GM21576 (cell line): ENCODE measurements at regions not wholly inside any gene's neighbourhood (a gene's known extent, or its start where the extent isn't known, plus 50 kb on each side); places are given as distances from the start of the nearest gene placed in this dataset.
"Not testable (repeated sequence)": the region's sequence is repeated elsewhere in the genome, so short reads cannot be mapped to it uniquely, and the experiment has no call there.

Experiments used
- ATAC-seq: cut with Tn5 transposase; IDR thresholded peaks from one replicate; pipeline ENCODE4 v1.9.1; 2021; ENCODE audit warnings: mild to moderate bottlenecking, moderate library complexity; ENCODE audit not compliant: unreplicated experiment

DNA sequence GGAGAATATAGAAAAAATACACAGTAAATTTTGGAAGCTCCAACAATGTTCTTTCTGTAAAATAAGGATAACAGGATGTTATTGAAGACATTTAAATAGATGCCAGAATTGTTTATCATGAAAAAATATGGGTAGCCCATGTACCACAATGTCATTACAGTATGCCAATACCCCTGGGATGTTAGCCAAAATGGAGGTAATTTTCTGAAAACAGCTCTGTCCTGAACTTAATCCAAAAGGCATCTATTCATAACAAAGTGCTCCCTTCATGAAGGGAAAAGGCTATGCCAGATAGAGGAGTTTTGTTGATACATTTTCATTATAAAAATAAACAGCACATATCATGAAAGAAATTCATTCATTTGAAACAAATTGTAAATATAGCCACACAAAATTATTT, 1902.6 kb upstream of the AGA start:
- no peak for ATAC-seq

DNA sequence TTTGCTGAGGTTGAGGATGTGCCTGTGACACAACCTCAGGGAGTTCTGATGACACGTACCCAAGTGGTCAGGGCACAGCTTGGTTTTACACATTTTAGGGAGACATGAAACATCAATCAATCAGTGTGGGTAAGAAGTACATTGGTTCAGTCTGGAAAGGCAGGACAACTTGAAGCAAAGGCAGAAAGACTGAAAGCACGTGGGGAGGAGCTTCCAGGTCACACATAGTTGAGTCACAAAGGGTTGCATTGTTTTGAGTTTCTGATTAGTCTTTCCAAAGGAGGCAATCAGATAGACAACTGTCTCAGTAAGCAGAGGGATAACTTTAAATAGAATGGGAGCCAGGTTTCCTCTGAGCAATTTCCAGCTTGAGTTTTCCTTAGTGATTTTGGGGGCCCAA, 1910.0 kb upstream of the AGA start:
- ATAC-seq, result no peak

DNA sequence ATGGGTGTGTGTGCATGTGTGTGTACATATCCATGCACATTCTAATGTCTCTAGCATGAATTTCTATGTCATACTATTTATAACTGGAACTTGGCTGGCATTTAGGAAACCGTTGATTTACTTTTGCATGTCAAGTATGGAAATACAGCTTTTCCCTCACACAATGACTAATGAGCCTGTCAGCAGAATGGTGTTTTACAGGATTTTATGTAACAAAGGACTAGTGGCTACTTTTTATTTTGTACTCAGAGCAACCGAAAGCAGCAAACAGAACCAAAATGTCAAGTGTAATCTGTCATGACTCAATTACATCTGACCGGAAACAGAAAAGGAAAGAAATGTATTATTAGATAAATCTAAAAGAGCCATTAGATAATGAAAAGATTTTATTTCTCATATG, 1911.5 kb upstream of the AGA start:
- ATAC-seq, result no peak

DNA sequence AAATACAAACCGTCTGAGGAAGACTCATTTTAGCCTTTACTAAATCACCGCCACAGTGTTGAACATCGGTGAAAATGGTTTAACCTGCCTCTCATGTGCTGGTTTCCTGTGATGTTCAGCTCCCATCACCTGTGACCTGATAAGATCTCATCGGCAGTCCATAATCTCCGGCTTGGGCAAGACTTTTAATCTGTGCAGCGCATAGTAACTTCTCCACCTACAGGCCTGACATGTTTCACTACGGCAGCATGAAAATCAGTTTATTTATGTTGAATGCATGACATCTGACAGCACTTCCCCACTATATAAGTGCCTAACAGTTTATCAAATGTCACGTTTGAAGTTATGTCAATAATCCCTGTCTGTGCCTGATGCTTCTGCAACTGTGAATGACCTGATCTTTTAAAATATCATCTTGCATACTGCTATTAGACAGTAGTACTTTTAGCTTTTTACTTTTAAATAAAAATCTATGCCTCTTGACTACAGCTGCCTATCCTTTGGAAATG, 1919.8 kb upstream of the AGA start:
- ATAC-seq, result no peak

DNA sequence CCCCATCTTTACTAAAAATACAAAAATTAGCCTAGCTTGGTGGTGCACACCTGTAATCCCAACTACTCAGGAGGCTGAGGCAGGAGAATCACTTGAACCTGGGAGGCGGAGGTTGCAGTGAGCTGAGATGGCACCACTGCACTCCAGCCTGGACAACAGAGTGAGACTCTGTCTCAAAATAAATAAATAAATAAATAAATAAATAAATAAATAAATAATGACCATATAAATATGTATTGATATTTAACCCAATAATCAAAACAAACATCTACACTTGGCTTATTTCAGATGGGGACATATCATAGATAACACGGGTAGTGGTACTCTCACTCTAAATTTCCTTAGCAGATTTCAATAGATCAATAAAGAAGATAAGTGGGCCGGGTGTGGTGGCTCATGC, 1923.7 kb upstream of the AGA start:
- ATAC-seq, result not testable (repeated sequence)

DNA sequence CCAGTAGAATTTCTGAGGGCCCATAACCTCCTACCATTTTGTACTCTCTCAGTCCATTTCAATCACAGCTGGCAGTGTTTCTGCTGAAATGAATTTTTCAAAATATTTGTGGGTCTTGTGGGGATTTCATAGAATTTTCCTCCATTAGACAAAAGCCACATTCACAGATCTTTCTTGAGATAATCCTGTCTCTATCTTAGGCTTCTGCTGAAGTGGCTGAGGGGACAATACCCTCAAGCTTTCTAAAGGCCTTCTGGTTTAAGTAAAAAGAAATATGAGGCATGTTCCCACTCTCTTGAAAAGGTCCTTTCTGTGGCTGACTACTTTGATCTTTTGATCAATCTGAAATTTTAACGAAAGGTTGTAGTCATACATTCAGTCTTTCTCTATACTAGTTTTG, 1930.0 kb upstream of the AGA start:
- no peak for ATAC-seq

DNA sequence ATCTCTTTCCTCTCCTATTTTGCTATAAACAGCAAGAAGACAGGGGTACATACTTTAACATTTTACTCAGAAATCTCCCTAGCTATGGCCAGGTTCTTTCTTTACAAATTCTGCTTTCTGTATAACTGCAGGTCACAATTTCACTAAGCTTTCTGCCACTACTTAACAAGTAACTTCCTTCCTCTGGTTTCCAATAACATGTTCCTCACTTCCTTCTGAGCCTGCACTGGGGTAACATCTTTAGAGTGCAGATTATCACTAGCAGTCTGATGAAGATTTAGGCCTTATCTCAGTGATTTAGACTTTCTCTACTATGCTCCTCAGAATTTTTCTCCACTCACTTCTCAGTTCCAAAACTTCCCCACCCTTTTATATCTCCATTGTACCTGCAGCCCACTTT, 1930.5 kb upstream of the AGA start:
- ATAC-seq, result no peak

DNA sequence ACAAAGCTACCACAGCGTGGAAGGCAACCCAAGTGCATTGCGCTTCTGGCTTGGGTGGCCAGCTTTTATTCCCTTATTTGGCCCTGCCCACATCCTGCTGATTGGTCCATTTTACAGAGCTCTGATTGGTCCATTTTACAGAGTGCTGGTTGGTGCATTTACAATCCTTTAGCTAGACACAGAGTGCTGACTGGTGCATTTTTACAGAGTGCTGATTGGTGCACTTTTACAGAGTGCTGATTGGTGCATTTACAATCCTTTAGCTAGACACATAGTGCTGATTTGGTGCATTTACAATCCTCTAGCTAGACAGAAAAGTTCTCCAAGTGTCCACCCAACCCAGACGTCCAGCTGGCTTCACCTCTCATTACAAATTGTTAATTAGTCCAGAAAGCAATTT, 1936.6 kb upstream of the AGA start:
- ATAC-seq, result not testable (repeated sequence)

DNA sequence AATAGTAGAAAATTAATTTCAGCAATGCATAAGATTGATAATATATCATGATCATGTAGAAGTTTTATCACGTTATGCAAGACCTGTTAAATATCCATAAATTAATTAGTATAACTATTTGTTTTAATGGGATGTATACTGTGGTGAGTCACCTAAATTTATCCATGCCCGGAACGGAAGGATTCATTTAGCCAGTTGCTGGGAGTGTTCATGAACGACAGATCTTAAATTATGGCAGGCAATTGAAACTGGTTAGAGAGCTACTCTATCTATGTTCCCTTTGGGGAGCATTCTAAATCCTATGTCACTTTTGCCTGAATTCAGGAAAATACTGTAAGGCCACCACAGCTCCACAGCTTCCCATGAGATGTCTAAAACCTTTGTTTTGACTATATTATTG, 1950.5 kb upstream of the AGA start:
- ATAC-seq, result no peak

DNA sequence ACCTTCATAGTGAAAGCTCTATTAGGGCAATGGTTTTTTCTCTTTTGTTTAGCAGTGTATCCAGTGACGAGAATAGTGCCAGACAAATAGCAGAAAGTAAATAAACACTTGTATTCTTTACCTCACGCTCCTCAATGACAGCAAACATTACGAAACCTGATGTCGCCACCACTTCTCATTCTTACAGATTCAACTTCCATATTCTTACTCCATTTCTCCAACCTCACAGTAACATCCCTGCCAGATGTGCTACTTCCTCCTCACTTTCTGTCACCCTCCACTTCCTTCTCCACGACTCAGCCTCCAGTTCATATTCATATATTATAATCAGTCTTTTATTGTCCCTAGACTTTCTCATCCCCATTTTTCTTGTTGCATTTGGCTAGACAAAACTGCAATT, 1956.2 kb upstream of the AGA start:
- no peak for ATAC-seq

DNA sequence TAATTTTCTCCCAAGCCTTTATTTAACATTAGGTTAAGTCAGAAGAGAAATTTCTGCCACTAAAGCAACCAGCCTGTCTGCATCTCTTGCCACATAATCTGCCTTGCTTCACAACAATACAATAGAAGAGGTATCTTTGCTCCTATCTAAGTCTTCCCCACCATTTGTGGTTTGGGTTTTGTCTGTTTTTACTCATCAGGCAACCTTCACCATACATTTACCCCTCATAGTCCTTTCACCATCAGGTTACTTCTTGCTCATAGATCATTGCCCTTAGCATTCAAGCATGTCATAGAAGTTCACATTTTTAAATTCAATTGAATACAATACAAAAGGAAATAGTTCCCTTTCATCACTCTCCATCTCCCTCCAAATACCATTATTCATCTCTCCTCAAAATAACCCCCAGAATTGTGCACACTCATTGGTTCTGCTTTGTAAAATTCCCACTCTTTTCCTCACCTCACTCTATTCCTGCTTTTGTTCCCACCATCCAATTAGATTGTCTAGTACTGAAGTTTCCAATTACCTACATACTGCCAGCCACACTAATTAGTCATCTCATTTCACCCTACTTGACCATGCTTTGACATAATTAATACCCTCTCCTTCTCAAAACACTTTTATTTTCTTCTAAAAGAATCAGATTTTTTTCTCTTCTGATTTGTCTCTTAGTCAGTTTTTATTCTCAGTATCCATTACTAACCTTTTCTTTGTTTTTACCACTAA, 1957.0 kb upstream of the AGA start:
- ATAC-seq, result no peak

DNA sequence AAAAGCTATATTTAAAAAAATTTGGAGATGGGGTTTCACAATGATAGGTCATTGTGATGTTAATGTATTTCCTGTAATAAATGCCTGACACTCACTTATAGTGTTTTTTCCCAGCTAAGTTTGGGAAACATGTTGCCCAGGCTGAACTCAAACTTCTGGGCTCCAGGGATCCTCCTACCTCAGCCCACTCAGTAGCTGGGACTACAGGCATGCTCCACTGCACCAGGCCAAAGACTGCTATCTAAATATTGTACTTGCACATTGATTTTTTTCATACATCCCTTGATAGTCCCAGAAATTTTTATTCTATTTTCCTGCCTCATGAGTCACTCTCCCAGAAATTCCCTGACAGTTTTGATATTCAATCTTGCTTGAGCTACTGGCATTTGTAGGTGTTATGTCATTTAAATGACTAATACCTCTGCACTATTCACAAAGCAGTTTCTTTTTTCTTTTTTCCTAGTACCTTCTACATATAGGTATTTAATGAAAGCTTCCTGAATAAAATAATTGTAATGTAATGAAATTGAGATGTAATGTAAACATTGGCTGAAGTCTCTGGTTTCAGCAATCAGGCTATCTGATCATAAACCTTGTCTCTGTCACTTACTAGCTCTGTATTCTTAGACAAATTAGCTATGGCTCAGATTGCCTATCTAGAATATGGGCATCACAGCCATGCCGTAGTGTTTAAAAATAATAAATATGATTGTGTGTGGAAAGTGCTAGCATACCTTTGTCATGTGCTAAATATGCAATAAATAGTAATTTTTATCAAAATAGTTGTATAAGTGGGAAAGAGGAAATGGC, 1973.0 kb upstream of the AGA start:
- no peak for ATAC-seq

DNA sequence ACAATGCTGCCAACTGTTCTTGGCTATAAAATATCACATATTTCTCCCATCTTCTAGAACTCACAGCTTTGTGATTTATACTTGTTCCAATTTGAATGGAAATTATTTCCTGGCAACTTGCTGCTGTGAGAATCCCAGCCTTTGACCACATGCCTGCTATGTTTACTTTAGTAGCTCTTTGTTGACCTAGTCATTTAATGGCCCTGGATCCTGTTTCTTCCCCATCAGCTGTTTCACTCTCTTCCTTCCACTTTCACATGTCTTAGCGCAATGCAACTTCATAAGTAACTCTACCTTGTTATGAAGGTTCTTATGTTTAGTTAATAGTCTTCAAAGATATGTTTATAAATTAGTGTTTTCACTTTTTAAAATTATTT, 1973.6 kb upstream of the AGA start:
- ATAC-seq, result no peak

DNA sequence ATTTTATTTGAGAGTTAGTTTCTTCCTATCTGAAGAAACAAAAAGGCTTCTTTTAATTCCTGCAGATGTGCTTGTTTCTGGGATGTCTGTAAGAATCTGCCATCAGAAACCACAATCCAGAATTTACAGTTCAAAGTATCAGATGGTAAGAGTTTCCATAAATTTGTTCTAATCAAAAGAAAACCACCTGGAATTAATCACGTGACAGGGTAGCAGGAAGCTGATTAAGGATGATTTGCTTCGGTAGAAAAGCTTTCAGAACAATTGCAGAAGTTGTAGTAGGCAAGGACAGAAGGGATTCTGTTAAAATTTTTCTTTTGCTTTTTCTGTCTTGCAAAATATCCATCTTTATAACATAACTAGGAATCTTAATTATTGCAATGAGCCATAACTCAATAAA, 1975.1 kb upstream of the AGA start:
- ATAC-seq, result no peak

DNA sequence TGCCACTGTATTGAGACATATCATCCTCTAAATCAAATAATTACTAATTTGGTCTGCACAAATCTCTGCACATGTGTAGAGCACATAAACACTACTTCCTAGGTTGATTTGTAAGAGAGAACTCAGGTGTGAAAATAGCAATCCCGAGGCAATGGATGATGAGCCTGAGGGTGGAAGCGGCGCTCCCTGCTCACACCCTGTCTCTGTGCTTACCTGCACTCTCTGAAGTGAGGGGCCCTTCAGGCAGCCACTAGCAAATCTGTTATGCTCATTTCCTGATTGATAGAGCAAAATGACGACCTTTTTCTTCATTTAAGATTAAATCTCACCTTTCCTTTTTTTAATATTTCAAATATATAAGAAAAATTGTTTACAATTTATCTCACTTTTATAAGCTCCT, 1995.7 kb upstream of the AGA start:
- ATAC-seq, result no peak

DNA sequence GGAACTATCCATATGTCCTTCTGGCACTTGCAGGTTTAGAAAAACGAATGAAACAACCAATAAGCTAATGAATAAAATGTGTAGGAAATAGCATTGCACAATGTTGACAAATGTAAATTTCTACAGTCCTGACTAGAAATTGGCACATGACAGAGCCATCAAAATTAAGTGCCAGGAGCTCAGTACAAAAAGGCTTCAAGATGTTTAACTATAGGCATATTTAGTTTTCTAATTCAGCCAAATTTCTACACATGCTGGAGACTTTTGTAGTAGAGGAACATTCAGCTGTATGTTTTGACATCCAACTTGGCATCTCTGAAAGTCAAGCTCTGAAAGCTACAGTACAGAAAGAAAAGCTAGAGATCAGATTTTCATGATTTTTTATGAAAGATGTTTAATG, 1999.4 kb upstream of the AGA start:
- no peak for ATAC-seq

DNA sequence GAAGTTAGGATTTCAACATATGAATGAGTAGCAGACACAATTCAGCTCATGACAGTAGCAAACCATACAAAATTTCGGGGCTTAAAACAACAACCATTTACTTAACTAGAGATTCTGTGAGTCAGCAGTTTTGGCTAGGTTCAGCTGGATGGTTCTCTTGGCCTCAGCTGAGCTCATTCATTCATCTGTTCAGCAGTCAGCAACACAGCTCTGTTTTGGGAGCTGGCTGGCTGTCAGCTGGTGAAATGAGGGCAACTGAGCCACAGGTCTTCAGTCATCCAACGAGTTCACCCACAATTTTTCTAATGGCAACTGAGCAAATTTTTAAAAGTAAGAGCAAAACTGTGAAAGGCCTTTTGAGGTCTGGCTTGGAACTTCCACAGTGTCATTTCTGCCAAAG, 2005.1 kb upstream of the AGA start:
- no peak for ATAC-seq

DNA sequence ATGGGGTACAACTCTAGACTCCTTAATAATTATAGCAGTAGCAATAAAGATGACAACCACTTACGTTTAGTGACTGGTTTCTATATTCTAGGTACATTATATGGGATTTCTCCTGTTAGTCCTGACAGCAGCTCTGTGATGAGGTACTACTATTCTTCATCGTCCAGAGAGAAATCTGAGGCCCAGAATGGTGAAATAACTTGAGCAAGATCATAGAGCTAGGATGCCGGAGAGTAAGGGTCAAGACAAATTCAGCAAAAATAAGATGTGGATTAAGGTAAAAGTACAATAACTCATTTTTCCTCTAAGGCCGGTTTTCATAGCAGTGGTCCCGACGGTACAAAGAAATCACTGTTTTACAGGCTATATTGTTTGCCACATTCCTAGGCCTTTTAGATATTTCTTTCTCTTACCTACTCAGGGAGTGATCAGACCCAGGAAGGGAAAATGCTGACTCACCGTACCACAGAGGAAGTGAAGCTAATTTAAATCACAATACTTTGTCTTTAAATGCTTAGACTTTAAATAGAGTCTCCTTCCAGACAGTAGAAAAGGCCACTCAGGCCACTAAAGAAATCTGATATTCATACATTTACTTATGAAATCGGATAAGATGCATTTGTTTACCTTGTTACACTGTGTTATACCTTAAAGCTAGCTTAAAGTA, 2023.0 kb upstream of the AGA start:
- ATAC-seq, result no peak

DNA sequence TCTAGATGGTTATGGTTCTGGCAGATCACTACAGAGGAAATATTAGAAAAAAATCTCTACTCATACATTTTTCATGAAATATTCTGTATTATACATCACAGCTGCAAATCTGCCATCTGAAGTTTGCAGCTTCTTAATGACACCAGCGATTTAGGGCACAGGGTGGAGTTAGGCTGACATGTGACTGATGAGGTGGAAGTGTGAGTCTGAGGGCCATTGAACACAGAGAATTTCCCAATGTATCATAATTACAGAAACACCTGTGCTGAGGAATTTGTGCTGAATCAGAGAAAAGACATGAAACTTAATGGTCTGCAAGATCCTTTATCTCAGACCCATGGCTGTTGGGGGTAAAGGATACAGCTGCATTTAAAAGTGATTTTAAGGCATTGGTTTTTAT, 2025.6 kb upstream of the AGA start:
- ATAC-seq, result no peak

DNA sequence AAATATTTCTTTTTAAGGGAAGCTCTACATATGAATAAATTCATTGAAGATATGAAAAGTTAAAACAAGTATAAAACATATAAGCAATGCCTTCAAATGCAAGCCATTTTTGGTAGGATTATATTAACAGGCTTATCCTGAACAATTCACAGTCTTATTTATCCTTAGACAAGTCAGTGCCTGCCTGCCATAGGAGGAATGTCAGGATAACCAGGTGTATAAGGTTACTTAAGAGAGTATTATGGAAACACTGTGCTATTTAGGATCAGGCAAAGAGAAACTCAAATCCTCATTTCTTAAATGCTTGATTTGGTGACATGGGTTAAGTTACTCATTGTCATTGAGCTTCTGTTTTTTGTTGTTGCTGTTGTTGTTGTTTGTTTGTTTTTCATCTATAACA, 2029.9 kb upstream of the AGA start:
- no peak for ATAC-seq

DNA sequence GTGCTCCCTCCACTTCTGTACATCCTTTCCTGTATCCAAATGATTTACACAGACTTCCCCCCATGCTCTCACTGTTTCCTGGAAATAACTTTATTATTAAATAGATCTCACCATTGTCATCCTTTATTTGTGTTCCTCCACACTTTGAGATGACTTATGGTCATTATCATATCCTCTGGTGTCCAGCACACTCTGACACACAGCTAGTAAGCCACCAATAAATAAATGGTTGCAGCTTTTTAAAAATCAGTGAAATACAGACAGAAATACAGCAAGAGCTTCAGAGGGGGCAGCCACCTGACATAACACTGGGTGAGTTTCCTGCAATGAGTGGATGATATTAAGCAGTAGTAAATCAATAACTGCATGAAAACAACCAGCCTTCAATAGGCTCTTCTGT, 2036.4 kb upstream of the AGA start:
- ATAC-seq, result no peak

DNA sequence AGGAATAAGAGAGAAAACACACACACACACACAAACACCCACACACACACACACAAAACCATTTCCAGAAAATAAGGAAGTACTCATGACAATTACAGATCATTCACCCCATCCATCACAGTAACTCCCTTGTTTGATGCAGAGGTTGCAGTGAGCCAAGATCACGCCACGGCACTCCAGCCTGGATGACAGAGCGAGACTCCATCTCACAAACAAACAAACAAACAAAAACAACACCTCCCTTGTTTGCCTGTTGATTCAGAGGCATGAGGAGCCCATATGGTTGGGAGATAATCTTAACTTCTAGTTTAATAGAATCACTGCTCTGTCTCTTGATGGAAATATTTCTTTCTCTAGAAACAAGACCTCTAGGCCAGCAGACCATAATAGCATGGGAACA, 2043.5 kb upstream of the AGA start:
- ATAC-seq, result no peak
